ENCODE measurements at regions not wholly inside any gene's neighbourhood (a gene's known extent, or its start where the extent isn't known, plus 50 kb on each side); places are given as distances from the start of the nearest gene placed in this dataset.
"Not testable (repeated sequence)": the region's sequence is repeated elsewhere in the genome, so short reads cannot be mapped to it uniquely, and the experiment has no call there.

DNA sequence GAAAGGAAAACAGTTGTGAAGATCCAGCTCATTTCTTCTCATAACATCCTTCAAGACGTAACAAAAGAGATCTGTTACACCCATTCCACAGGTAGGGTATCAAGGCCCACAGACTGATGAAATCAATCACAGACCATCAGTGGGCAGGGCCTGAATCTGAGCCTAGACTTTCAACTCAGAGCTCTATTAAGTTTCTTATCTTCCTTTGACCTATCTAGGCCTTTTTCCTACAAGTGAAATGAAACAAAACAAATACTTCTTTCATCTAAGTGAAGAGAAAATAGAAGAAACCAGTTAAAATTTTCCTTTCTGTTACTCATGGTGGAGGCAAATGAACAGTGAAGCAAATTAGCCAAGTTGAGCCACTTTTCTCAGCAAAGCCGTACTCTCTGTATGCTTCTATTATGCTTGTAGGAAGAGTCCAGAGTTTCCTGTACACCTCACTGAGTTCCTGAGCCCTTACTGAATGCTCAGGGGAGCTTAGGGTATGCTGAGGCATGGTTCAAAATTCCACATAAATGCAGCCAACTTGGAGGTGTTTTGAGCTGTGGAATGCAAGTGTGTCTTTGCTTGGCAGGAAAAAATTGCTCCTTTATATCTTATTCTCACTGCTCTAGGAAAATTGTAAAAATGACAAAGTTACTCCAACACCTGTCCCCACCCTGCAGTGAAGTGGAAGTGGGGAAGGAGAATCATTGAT, 91.9 kb downstream of the FEM1C start:
- no peaks in the 10 kb centered on the region for H3K9me3 ChIP-seq
- no peak overlapping the region for H3K27ac ChIP-seq
- H3K4me3 ChIP-seq: no peak overlapping the region
- intact Hi-C loops (cut with DNase I): no loop called here
- no peak for DNase-seq (ENCODE audit: extremely low spot score in 2 of 2)
- H3K27me3 ChIP-seq: no peaks in the 10 kb centered on the region
- no peaks in the 10 kb centered on the region for H3K36me3 ChIP-seq
- H3K4me1 ChIP-seq: peaks cover 32% of the 10 kb centered on the region
- TF ChIP-seq POLR2AphosphoS5 (IDR thresholded peaks at IDR 0.05; ENCODE audit: insufficient read depth in 1 of 2, low read depth in 1 of 2) (no peak), POLR2A (IDR thresholded peaks at IDR 0.05) (no peak), CTCF (IDR thresholded peaks at IDR 0.05) (no peak)

DNA sequence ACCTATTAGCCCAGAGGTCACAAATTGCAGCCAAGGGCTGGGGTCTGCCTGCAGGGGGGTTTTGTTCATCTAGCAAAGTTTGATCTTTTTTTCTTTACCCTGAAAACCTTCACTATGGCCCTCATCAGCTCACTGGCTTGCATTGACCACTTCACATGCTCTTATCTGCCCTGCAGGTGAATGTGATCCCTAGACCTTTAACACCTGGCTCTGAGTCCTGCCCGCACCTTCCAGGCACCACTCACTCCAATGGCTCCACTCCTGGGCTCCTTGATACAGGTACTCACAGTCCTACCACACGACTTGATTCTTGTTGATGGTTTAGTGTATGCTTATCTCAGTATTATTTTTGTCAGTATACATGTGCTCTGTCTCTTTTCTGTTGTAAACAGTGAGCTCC, 92.5 kb downstream of the FEM1C start:
- H3K36me3 ChIP-seq: no peaks in the 10 kb centered on the region
- intact Hi-C loops (cut with DNase I): no loop called here
- no peak overlapping the region for H3K27ac ChIP-seq
- no peak overlapping the region for H3K4me3 ChIP-seq
- no peaks in the 10 kb centered on the region for H3K9me3 ChIP-seq
- no peak for DNase-seq (ENCODE audit: extremely low spot score in 2 of 2)
- peaks cover 32% of the 10 kb centered on the region for H3K4me1 ChIP-seq
- TF ChIP-seq POLR2A (IDR thresholded peaks at IDR 0.05) (no peak), CTCF (IDR thresholded peaks at IDR 0.05) (no peak), POLR2AphosphoS5 (IDR thresholded peaks at IDR 0.05; ENCODE audit: insufficient read depth in 1 of 2, low read depth in 1 of 2) (no peak)
- H3K27me3 ChIP-seq: no peaks in the 10 kb centered on the region

DNA sequence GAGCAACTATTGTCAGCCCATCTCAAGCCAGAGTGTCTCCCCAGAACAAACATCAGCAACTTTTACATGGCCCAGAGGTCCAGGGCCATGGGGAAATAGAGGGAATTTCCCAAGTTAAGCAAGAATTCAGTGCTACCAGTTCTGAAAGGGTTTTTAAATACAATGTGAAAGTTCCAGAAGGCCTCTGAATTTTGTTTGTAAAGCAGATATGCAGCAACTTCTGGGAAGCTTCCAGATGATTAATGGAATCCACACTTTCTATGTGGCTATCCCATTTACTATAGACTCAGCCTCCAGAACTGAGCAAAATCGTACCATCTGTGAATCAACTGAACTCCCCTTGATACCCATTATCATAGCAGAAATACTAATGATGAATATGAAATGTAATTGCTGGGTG, 93.8 kb downstream of the FEM1C start:
- Histone ChIP-seq H3K9me3 (no peaks in the 10 kb centered on the region), H3K27ac (peak overlapping the region; percentile 48), H3K4me1 (peaks cover 30% of the 10 kb centered on the region), H3K27me3 (no peaks in the 10 kb centered on the region), H3K36me3 (no peaks in the 10 kb centered on the region), H3K4me3 (no peak overlapping the region)
- TF ChIP-seq POLR2A (IDR thresholded peaks at IDR 0.05) (no peak), POLR2AphosphoS5 (IDR thresholded peaks at IDR 0.05; ENCODE audit: insufficient read depth in 1 of 2, low read depth in 1 of 2) (no peak), CTCF (IDR thresholded peaks at IDR 0.05) (no peak)
- intact Hi-C loops (cut with DNase I): no loop called here
- no peak for DNase-seq (ENCODE audit: extremely low spot score in 2 of 2)

DNA sequence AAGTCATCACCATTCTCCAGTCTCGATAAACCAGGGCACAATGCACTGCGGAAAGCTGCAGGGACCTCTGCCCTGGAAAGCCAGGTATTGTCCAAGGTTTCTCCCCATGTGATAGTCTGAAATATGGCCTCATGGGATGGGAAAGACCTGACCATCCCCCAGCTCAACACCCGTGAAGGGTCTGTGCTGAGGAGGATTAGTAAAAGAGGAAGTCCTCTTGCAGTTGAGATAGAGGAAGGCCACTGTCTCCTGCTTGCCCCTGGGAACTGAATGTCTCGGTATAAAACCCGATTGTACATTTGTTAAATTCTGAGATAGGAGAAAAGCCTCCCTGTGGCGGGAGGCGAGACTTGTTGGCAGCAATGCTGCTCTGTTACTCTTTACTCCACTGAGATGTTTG, 95.9 kb downstream of the FEM1C start:
- intact Hi-C loops (cut with DNase I); H3K27ac ChIP-seq; H3K36me3 ChIP-seq; H3K4me3 ChIP-seq; H3K27me3 ChIP-seq; DNase-seq (ENCODE audit: extremely low spot score in 2 of 2); H3K9me3 ChIP-seq: not testable (repeated sequence)
- peaks cover 16% of the 10 kb centered on the region for H3K4me1 ChIP-seq

- intact Hi-C loops (cut with DNase I): no loop called here
- TF ChIP-seq POLR2A (IDR thresholded peaks at IDR 0.05): no peak
- TF ChIP-seq CTCF (IDR thresholded peaks at IDR 0.05): no peak
- no peak for TF ChIP-seq POLR2AphosphoS5 (IDR thresholded peaks at IDR 0.05; ENCODE audit: insufficient read depth in 1 of 2, low read depth in 1 of 2)
- Histone ChIP-seq H3K27ac (no peak overlapping the region), H3K4me1 (no peaks in the 10 kb centered on the region), H3K36me3 (no peaks in the 10 kb centered on the region), H3K9me3 (no peaks in the 10 kb centered on the region), H3K4me3 (no peak overlapping the region), H3K27me3 (no peaks in the 10 kb centered on the region)
- DNase-seq (ENCODE audit: extremely low spot score in 2 of 2): no peak
Observed at GRCh38 chr5:115440782-115441451, 103.7 kb downstream of the FEM1C start.

Data from vagina (tissue), 2 donors.